ENCODE measurements at regions not wholly inside any gene's neighbourhood (a gene's known extent, or its start where the extent isn't known, plus 50 kb on each side); places are given as distances from the start of the nearest gene placed in this dataset.
A peak's percentile ranks its signal among the peaks of the same experiment; 100 is the strongest.

- DNase-seq = no peak
Measured at GRCh38 chr5:8399471-8399870, 530.5 kb downstream of the MTRR start.

GRCh38 chr5:8408258-8408657, 539.3 kb downstream of the MTRR start:
- no peak for DNase-seq

- DNase-seq = no peak
Measured at GRCh38 chr5:8410618-8411017, 541.7 kb downstream of the MTRR start.

- no peak for DNase-seq
Measured at GRCh38 chr5:8413975-8414374, 545.0 kb downstream of the MTRR start.

DNA sequence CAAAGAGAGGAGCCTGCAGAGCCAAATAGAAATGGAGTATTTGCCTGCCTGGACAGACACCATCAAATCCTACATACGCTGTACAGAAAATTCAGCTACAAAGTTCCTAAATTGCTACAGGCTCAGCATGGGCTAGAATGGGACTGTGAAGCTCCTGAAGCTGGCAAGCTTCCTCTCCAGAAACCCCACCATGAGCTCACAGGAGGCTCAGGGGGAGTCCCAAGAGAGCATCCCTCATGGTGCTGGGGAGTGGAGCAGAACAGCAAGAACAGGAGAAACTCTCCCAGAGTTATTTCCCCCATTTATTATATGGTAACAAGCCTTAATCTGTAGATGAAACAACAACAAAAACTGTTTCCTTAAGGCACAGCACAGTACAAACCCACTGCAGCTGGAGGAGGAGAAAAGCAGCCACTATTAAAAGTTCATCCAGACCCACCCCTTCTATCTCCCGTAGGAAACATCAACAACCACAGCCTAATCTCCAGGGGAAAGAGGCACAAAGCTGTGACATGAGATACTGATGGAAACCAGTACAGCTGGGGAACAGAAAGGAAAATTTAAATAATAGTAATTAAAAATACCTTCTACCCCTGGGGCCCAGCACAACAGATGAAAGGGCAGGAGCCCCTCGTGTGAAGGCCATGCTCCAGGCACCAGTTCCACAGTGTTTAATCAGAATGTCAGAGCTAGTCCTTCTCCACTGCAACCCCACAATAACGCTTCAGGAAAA, 548.5 kb downstream of the MTRR start:
- DNase-seq = no peak

DNA sequence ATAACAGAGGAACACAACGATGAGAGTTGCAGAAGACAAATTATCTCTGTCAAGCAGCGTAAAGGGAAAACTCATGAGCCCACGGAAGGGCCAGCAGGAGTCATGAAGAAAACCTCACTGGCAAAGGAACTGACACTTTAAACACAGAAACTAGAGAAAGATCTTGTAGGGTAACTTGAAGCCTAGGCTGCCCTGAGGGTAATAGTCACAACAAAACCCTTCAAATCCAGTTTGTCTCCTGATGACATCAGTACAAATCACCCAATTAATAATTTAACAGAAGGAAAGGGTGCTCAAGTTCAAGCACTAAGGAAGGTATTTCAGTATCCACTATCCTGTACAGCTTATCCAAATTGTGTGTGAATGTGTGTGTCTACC, 549.1 kb downstream of the MTRR start:
- DNase-seq = no peak

GRCh38 chr5:8429778-8430758, 561.1 kb downstream of the MTRR start:
- no peak for DNase-seq

- no peak for DNase-seq
Measured at GRCh38 chr5:8434501-8434900, 565.6 kb downstream of the MTRR start.

- no peak for DNase-seq
Measured at GRCh38 chr5:8436924-8437323, 568.0 kb downstream of the MTRR start.

DNA sequence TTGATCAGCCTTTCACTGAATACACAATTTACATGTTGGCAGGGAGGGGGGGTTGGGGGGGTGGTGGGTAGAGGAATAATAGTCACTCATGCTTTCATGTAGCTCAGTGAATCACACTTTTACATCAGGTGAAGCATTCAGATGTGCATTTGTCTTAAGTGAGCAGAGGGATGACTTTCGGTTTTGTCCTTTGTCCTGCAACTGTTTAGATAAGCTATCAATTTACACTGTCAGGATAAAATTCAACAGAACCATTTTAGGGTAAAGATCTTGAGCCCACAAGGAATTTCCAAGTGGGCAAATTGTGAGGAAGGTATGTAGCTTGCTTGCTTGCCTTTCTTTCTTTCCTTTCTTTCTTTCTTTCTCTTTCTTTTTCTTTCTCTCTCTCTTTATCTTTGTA, 576.2 kb downstream of the MTRR start:
- DNase-seq = no peak

DNA sequence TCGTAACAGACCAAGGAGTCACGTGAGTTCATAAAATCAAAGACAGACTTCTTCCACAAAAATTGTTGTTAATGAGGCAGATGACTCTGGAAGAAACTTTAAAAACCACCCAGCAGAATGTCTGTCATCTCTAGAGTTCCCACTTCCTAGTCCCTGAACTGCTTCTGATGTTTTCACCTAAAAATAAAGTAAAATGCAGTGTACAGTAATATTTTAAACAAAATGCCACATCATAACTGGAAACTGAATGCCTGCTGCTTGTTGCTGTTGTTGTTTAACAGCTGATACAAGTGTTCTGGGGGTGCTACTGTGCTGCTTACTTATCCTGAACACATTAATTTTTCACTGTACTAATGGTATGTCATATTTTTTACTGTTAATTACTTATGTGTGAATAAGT, 577.2 kb downstream of the MTRR start:
- DNase-seq = no peak

DNA sequence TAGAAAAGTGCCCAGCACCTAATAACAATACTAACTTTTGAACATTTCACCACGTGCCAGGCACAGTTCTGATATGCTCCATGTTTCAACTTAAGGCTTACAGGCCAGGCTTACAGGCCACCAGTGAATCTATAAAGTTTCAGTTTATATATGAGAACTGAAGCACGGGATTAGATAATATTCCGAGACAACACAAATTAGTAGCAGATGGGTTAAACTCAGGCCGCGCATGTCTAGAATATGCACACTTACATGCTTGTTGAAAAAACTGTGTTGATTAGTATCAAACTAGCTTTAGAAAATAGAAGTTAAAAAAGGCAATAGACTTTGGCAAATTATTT, 587.9 kb downstream of the MTRR start:
- DNase-seq = no peak

DNA sequence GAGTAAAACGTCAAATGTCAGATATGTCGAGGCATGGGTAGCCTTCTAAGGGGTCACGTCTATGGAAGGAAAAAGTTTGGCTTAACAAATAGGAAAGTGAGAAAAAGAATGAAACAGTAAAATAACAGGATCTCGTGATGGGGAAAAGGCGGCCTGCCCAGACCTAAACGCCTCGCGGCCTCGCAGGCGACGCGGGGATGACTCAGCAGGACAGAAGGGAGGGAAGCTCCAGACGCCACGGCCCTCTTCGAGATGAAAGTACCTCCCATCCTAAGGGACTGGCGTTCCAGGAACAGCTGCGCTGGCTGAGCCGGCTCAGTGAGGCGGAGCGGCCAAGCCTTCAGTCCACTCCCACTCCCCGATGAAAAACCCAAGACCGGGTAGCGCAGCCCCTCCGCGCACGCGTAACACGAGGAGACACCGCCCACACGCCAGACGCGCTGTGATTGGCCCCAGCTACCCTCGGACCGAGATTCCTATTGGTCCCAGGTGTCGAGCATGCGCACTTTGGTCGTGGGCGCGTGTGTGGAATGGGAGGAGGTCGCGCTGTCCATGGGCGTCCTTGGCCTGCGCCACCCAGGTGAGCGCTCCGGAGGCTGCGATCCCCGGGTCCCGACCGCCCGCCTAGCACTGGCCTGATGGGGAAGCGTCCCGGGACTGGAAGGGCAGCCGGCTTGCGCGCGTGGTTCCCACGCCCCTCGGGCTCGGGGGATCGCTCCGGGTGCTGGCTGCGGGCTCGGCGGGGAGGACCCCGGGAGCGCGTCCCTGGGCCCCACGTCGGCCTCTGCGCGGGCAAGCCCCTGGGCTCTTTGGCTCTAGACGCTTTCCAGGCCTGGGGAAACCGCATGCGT, 588.5 kb downstream of the MTRR start:
- DNase-seq = peak; percentile 93

DNA sequence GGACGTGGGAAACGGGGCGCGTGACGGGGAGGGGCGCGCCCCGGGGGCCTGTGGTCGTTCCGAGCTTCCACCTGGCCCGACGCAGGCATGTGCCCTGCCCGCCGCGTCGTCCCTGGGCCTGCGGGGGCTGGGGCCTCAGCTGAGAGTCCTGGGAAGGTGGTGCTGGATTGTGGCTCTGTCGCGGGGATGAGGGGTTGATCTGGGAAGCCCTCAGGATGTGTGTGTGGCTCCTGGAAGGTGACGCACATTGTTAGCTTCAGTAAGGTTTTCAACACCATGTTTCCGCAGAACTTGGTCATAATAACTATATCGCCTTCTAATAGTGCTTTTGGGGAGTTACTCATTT, 589.1 kb downstream of the MTRR start:
- peak; percentile 8 for DNase-seq

- DNase-seq = no peak
Measured at GRCh38 chr5:8461543-8461942, 592.6 kb downstream of the MTRR start.

DNA sequence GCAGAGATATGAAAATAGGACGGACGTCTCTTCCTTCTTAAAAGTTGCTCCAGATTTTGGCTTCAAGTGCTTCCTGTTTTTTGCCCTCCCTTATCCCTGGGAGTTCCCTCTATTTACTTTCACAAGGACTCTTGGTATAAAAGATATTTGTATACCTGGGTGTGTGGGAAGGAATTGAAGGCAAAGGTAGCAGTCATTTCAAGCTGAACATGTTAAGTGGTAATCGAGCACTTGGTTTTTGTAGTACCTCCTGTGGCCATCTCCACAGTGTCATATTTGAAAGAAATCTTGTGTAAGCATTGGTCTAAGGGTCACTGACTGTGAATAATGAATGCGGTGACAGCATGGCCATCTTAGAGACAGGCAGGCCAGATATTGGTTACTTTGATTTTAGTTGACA, 593.6 kb downstream of the MTRR start:
- no peak for DNase-seq

DNA sequence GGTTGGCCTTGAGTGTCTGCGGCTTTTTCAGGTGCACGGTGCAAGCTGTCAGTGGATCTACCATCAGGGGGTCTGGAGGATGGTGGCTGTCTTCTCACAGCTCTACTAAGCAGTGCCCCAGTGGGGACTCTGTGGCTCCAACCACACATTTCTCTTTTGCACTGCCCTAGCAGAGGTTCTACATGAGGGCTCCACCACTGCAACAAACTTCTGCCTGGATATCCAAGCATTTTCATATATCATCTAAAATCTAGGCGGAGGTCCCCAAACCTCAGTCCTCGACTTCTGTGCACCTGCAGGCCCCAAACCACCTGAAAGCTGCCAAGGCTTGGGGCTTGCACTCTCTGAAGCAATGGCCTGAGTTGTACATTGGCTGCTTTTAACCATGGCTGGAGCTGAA, 601.5 kb downstream of the MTRR start:
- no peak for DNase-seq

GRCh38 chr5:8471581-8471980, 602.6 kb downstream of the MTRR start:
- DNase-seq = peak; percentile 19

- DNase-seq = no peak
Measured at GRCh38 chr5:8473016-8473415, 604.1 kb downstream of the MTRR start.

DNA sequence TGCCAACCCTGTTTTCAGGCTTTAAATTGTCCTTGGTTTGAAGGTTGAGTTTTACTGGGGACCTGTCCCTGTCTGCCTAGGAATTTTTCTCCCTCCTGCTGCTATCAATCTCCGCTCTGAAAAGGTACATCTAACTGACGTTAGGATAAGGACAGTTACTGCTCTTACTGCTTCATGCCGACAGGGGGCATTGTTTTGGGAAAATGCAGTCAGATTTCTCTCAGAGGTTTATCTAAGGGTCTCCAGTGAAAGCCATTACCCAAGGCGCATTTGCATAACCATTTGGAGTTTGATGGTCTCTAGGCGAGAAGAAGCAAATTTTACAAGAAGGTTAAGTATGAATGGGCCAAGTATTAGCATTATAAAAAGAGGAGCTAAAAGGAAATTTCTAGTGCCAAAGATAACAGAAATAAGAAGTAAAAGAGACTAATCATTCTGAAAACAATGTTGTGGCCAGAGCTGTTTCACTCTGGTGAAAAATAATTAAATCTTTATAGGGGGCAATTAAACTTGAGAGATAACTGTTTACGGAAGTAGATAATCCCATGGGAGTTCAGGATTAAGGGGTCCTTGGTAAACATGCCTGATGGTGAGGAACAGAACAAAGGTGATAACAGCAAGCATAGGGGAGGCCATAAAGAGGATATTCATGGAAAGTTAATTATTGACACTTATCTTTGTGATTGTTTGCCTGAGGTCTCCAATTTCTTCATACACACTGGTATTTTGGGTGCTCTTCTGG, 605.0 kb downstream of the MTRR start:
- DNase-seq = no peak

GRCh38 chr5:8474569-8474930, 605.6 kb downstream of the MTRR start:
- no peak for DNase-seq

- peak; percentile 8 for DNase-seq
Measured at GRCh38 chr5:8478326-8478725, 609.4 kb downstream of the MTRR start.

- no peak for DNase-seq
Measured at GRCh38 chr5:8481007-8481406, 612.1 kb downstream of the MTRR start.
